SK-N-SH (cell line): ENCODE measurements at regions not wholly inside any gene's neighbourhood (a gene's known extent, or its start where the extent isn't known, plus 50 kb on each side); places are given as distances from the start of the nearest gene placed in this dataset.

Source experiments
- CTCF ChIA-PET: fragments of 300-600, 350-600 bp; formaldehyde crosslinking; extraction: SDS; loops from one replicate; lab custom pipeline; 2021; lab: Yijun Ruan, JAX
- POLR2A ChIA-PET: fragments of 350-600 bp; sonication (Branson Sonifier 250); formaldehyde crosslinking; extraction: SDS; loops from one replicate; lab custom pipeline; 2020; ENCODE audit warnings: antibody characterized with exemption, inconsistent platforms; lab: Yijun Ruan, JAX
- DNase-seq: peaks from one replicate; pipeline ENCODE4 v3.0.0; 2012
- H2AFZ ChIP-seq: fragments of 200-600 bp; sonication (generic); 2 replicates; pipeline ENCODE4 v1.8.1; 2016; ENCODE audit warnings: antibody characterized with exemption, mild to moderate bottlenecking, low read depth
- H3F3A ChIP-seq: fragments of 200-600 bp; sonication (generic); replicated peaks from 2 replicates; pipeline ENCODE3; 2016; ENCODE audit warnings: antibody characterized with exemption, mild to moderate bottlenecking; ENCODE audit not compliant: insufficient read depth
- H3K27ac ChIP-seq, 2 experiments: fragments of 200-500 bp in 1 of 2; fragments of 200-600 bp in 1 of 2; sonication (Bioruptor generic) in 1 of 2; sonication (generic), shearing (Covaris generic) in 1 of 2; 2 replicates each; pipeline versions ENCODE4 v1.5.1 to v1.6.1; 2014 to 2016; ENCODE audit warnings: low read depth in 2 of 2, inconsistent platforms in 1 of 2, low read length in 1 of 2, mild to moderate bottlenecking in 1 of 2, mixed read lengths in 1 of 2
- H3K27me3 ChIP-seq: fragments of 200-600 bp; sonication (generic), shearing (Covaris generic); 2 replicates; pipeline ENCODE4 v1.6.1; 2016; ENCODE audit warnings: mixed run types; ENCODE audit not compliant: insufficient read depth
- H3K36me3 ChIP-seq, 2 experiments: fragments of 200-500 bp in 1 of 2; fragments of 200-600 bp in 1 of 2; sonication (Bioruptor generic) in 1 of 2; sonication (generic) in 1 of 2; replicated peaks in 1 of 2; 2 replicates each; pipeline versions ENCODE3 to v1.5.1; 2014 to 2016; ENCODE audit warnings: low read length in 1 of 2, mild to moderate bottlenecking in 1 of 2; ENCODE audit not compliant: insufficient read depth in 2 of 2, control insufficient read depth in 1 of 2
- H3K4me1 ChIP-seq, 2 experiments: fragments of 200-500 bp in 1 of 2; fragments of 200-600 bp in 1 of 2; sonication (Bioruptor generic) in 1 of 2; sonication (generic), shearing (Covaris generic) in 1 of 2; 2 replicates each; pipeline versions ENCODE4 v1.5.1 to v1.6.1; 2014 to 2016; ENCODE audit warnings: low read depth in 1 of 2, low read length in 1 of 2, mixed run types in 1 of 2; ENCODE audit not compliant: insufficient read depth in 2 of 2, control insufficient read depth in 1 of 2
- H3K4me2 ChIP-seq: fragments of 200-600 bp; sonication (generic), shearing (Covaris generic); 2 replicates; pipeline ENCODE4 v1.6.1; 2017; ENCODE audit warnings: mixed run types
- H3K4me3 ChIP-seq, 2 experiments: fragments of 200-500 bp in 1 of 2; fragments of 200-600 bp in 1 of 2; sonication (Bioruptor generic) in 1 of 2; sonication (generic), shearing (Covaris generic) in 1 of 2; 2 replicates each; pipeline versions ENCODE4 v1.5.1 to v1.8.1; 2014 to 2016; ENCODE audit warnings: low read depth in 2 of 2, inconsistent platforms in 1 of 2, low read length in 1 of 2, mild to moderate bottlenecking in 1 of 2, mixed read lengths in 1 of 2, moderate library complexity in 1 of 2
- H3K79me2 ChIP-seq: fragments of 200-600 bp; sonication (generic); 2 replicates; pipeline ENCODE4 v1.8.1; 2017; ENCODE audit warnings: mild to moderate bottlenecking; ENCODE audit not compliant: insufficient read depth
- H3K9ac ChIP-seq: fragments of 200-600 bp; sonication (generic); 2 replicates; pipeline ENCODE4 v1.6.1; 2017; ENCODE audit warnings: mixed run types
- H3K9me2 ChIP-seq: fragments of 200-600 bp; sonication (generic); 2 replicates; pipeline ENCODE4 v1.6.1; 2017; ENCODE audit warnings: mixed run types
- H3K9me3 ChIP-seq: fragments of 200-600 bp; sonication (generic); 2 replicates; pipeline ENCODE4 v1.6.1; 2017; ENCODE audit warnings: mixed run types, mild to moderate bottlenecking, moderate library complexity
- H4K20me1 ChIP-seq: fragments of 200-600 bp; sonication (generic); 2 replicates; pipeline ENCODE4 v1.6.1; 2017; ENCODE audit warnings: mild to moderate bottlenecking, mixed run types; ENCODE audit not compliant: insufficient read depth
- CHD2 ChIP-seq: fragments of 150-350 bp; IDR thresholded peaks from 2 replicates; pipeline ENCODE4 v1.6.1; 2018; ENCODE audit warnings: low read length; ENCODE audit not compliant: partially characterized antibody
- EZH2phosphoT487 ChIP-seq: fragments of 200-600 bp; sonication (generic); IDR thresholded peaks from 2 replicates; pipeline ENCODE4 v1.6.1; 2017; ENCODE audit warnings: low read depth, mixed run types, mild to moderate bottlenecking, antibody characterized with exemption, moderate library complexity, borderline replicate concordance
- FOSL2 ChIP-seq: IDR thresholded peaks from 2 replicates; pipeline ENCODE4 v1.4.0; 2012; ENCODE audit warnings: low read depth, mild to moderate bottlenecking, moderate library complexity, borderline replicate concordance
- FOXJ3 ChIP-seq: sonication (generic); formaldehyde crosslinking; IDR thresholded peaks from 2 replicates; pipeline ENCODE4 v1.5.1; 2020; ENCODE audit warnings: mild to moderate bottlenecking, missing genetic modification reagents
- JUND ChIP-seq: IDR thresholded peaks from 2 replicates; pipeline ENCODE4 v1.4.0; 2012
- MXI1 ChIP-seq: IDR thresholded peaks from 2 replicates; pipeline ENCODE4 v1.6.1; 2012; ENCODE audit warnings: mild to moderate bottlenecking, low read depth, low read length, improper control_type of control experiment
- NRF1 ChIP-seq: IDR thresholded peaks from 2 replicates; pipeline ENCODE4 v1.6.1; 2012; ENCODE audit warnings: low read depth, mild to moderate bottlenecking, low read length
- PBX3 ChIP-seq: IDR thresholded peaks from 2 replicates; pipeline ENCODE4; 2012
- RAD21 ChIP-seq: IDR thresholded peaks from 2 replicates; pipeline ENCODE4 v1.6.1; 2012; ENCODE audit warnings: mild to moderate bottlenecking, low read length
- RCOR1 ChIP-seq: fragments of 150-350 bp; IDR thresholded peaks from 2 replicates; pipeline ENCODE4 v1.6.1; 2017; ENCODE audit warnings: antibody characterized with exemption, low read length
- REST ChIP-seq: IDR thresholded peaks from 2 replicates; pipeline ENCODE4 v1.6.1; 2012; ENCODE audit warnings: mild to moderate bottlenecking, low read depth, low read length, moderate library complexity
- RFX5 ChIP-seq: IDR thresholded peaks from 2 replicates; pipeline ENCODE4 v1.6.1; 2012; ENCODE audit warnings: mild to moderate bottlenecking, improper control_type of control experiment, low read length
- RXRA ChIP-seq: IDR thresholded peaks from 2 replicates; pipeline ENCODE4 v1.4.0; 2012; ENCODE audit warnings: low read depth, mild to moderate bottlenecking, borderline replicate concordance
- SIN3A ChIP-seq: IDR thresholded peaks from 2 replicates; pipeline ENCODE4 v1.6.1; 2012; ENCODE audit warnings: low read depth, mild to moderate bottlenecking, low read length, moderate library complexity, borderline replicate concordance
- SMC3 ChIP-seq: IDR thresholded peaks from 2 replicates; pipeline ENCODE4 v1.6.1; 2012; ENCODE audit warnings: low read depth, low read length, improper control_type of control experiment
- TAF1 ChIP-seq: IDR thresholded peaks from 2 replicates; pipeline ENCODE4 v1.6.1; 2012; ENCODE audit warnings: low read depth, mild to moderate bottlenecking, low read length, moderate library complexity, borderline replicate concordance
- TEAD4 ChIP-seq: IDR thresholded peaks from 2 replicates; pipeline ENCODE4 v1.4.0; 2012; ENCODE audit warnings: mild to moderate bottlenecking, borderline replicate concordance; ENCODE audit not compliant: insufficient read depth
- WGBS: methylation state at CpG from one replicate; pipeline ENCODE4 v1.1.6; 2017; ENCODE audit warnings: low lambda C conversion rate; 5-methylcytosine and 5-hydroxymethylcytosine counted together

- H3K9ac ChIP-seq = no peak overlapping the region
- no peak overlapping the region for H3K4me3 ChIP-seq
- H3K4me2 ChIP-seq = no peak overlapping the region
- H3K9me2 ChIP-seq = no peaks in the 10 kb centered on the region
- H3K27ac ChIP-seq = no peak overlapping the region
- H2AFZ ChIP-seq = no peak overlapping the region
- no peaks in the 10 kb centered on the region for H3K9me3 ChIP-seq
- no peaks in the 10 kb centered on the region for H3F3A ChIP-seq
- no peak for DNase-seq
- 85% methylated on average over 1 of the region's 1 CpG for WGBS
- no peaks in the 10 kb centered on the region for H4K20me1 ChIP-seq
- no peak for TF ChIP-seq FOSL2
- TF ChIP-seq RXRA = no peak
- no peak for TF ChIP-seq NRF1
- TF ChIP-seq RFX5 = no peak
- no peak for TF ChIP-seq RAD21
- no peak for TF ChIP-seq MXI1
- no peak for TF ChIP-seq JUND
- no peak for TF ChIP-seq RCOR1
- no peak for TF ChIP-seq CHD2
- no peak for TF ChIP-seq EZH2phosphoT487
- H3K27me3 ChIP-seq = no peaks in the 10 kb centered on the region
- CTCF ChIA-PET = no interaction called here
- H3K36me3 ChIP-seq = no peaks in the 10 kb centered on the region
- no peaks in the 10 kb centered on the region; a peak in 1 of 4 replicates for H3K4me1 ChIP-seq
- POLR2A ChIA-PET = no interaction called here
- H3K79me2 ChIP-seq = no peaks in the 10 kb centered on the region
Observed at GRCh38 chr3:153334558-153334957, 172.5 kb downstream of the RAP2B start.

- H3K9ac ChIP-seq = no peak overlapping the region
- no peaks in the 10 kb centered on the region for H3K79me2 ChIP-seq
- ChIA-PET POLR2A (no interaction called here), CTCF (no interaction called here)
- no peaks in the 10 kb centered on the region for H4K20me1 ChIP-seq
- no peaks in the 10 kb centered on the region for H3F3A ChIP-seq
- H2AFZ ChIP-seq = no peak overlapping the region
- no peaks in the 10 kb centered on the region for H3K36me3 ChIP-seq
- no peak overlapping the region for H3K4me3 ChIP-seq
- WGBS = 19% methylated on average over 3 of the region's 3 CpGs
- TF ChIP-seq PBX3 (no peak), SMC3 (no peak), TEAD4 (no peak), TAF1 (no peak), SIN3A (no peak), REST (no peak), FOXJ3 (CRISPR knock-in tag) (no peak), RXRA (no peak)
- TF ChIP-seq, all 33 proteins: peak for 0
- no peak overlapping the region for H3K27ac ChIP-seq
- H3K4me1 ChIP-seq = no peaks in the 10 kb centered on the region; a peak in 1 of 4 replicates
- no peaks in the 10 kb centered on the region for H3K9me3 ChIP-seq
- no peaks in the 10 kb centered on the region for H3K9me2 ChIP-seq
- no peaks in the 10 kb centered on the region for H3K27me3 ChIP-seq
- H3K4me2 ChIP-seq = no peak overlapping the region
- DNase-seq = no peak
Observed at GRCh38 chr3:153337369-153337768, 175.3 kb downstream of the RAP2B start.
